SU-DHL-6 (cell line): ENCODE measurements at regions not wholly inside any gene's neighbourhood (a gene's known extent, or its start where the extent isn't known, plus 50 kb on each side); places are given as distances from the start of the nearest gene placed in this dataset.

ENCODE experiments used
- H2AFZ ChIP-seq: fragments of 200-600 bp; sonication (generic); 2 replicates; pipeline ENCODE4 v1.6.1; 2014; ENCODE audit warnings: low read depth, mild to moderate bottlenecking, moderate library complexity, mixed read lengths, antibody characterized with exemption, low read length; ENCODE audit not compliant: severe bottlenecking
- H3F3A ChIP-seq: fragments of 200-600 bp; shearing (Covaris generic); 2 replicates; pipeline ENCODE4 v1.6.0; 2016; ENCODE audit warnings: antibody characterized with exemption, mild to moderate bottlenecking; ENCODE audit not compliant: insufficient read depth
- H3K27ac ChIP-seq: fragments of 200-600 bp; sonication (generic); 2 replicates; pipeline ENCODE4 v1.5.1; 2016; ENCODE audit warnings: low read depth, mild to moderate bottlenecking, low read length, moderate library complexity, mixed read lengths
- H3K27me3 ChIP-seq: fragments of 200-600 bp; sonication (generic), shearing (Covaris generic); 2 replicates; pipeline ENCODE4 v1.6.0; 2014; ENCODE audit warnings: mild to moderate bottlenecking, low read length
- H3K36me3 ChIP-seq: fragments of 200-600 bp; sonication (generic); 2 replicates; pipeline ENCODE4 v1.6.1; 2014; ENCODE audit warnings: mild to moderate bottlenecking, low read length, mixed read lengths
- H3K4me2 ChIP-seq: fragments of 300-600, 200-600 bp; shearing (Covaris generic), sonication (generic); 2 replicates; pipeline ENCODE4 v1.6.0; 2014; ENCODE audit warnings: low read length, low read depth, mild to moderate bottlenecking; ENCODE audit not compliant: poor library complexity, severe bottlenecking
- H3K4me3 ChIP-seq: fragments of 200-600 bp; sonication (generic); 2 replicates; pipeline ENCODE4 v1.5.1; 2014; ENCODE audit warnings: antibody characterized with exemption, low read length, mild to moderate bottlenecking, mixed read lengths; ENCODE audit not compliant: insufficient read depth, poor library complexity, severe bottlenecking
- H3K79me2 ChIP-seq: fragments of 200-600 bp; sonication (generic); 2 replicates; pipeline ENCODE4 v1.6.1; 2014; ENCODE audit warnings: mild to moderate bottlenecking, low read length, moderate library complexity; ENCODE audit not compliant: insufficient read depth
- H3K9ac ChIP-seq: fragments of 200-600 bp; sonication (generic); 2 replicates; pipeline ENCODE4 v1.7.0; 2014; ENCODE audit warnings: mild to moderate bottlenecking, low read length
- H3K9me2 ChIP-seq: fragments of 200-600 bp; sonication (generic); replicated peaks from 2 replicates; pipeline ENCODE4 v1.6.1; 2014; ENCODE audit warnings: low read length; ENCODE audit not compliant: insufficient read depth
- H3K9me3 ChIP-seq: fragments of 200-600 bp; sonication (generic); 2 replicates; pipeline ENCODE4 v1.6.1; 2014; ENCODE audit warnings: low read length, mixed read lengths; ENCODE audit not compliant: insufficient read depth
- H4K20me1 ChIP-seq: fragments of 200-600 bp; sonication (generic); 2 replicates; pipeline ENCODE4 v1.6.1; 2014; ENCODE audit warnings: low read depth, mild to moderate bottlenecking, antibody characterized with exemption, low read length, moderate library complexity, mixed read lengths
- CTCF ChIP-seq: fragments of 200-600 bp; sonication (generic); IDR thresholded peaks from one replicate; pipeline ENCODE4 v1.5.1; 2017; ENCODE audit warnings: antibody characterized with exemption, mild to moderate bottlenecking, low read length, moderate library complexity; ENCODE audit not compliant: insufficient read depth, poor library complexity, severe bottlenecking
- EZH2phosphoT487 ChIP-seq: fragments of 200-600 bp; sonication (generic), shearing (Covaris generic); conservative IDR thresholded peaks from 2 replicates; pipeline ENCODE4 v1.6.1; 2018; ENCODE audit warnings: mild to moderate bottlenecking, antibody characterized with exemption, low read length, moderate library complexity, mixed read lengths

GRCh38 chr15:36271048-36271447 lies 308.4 kb upstream of the CDIN1 start:
- Histone ChIP-seq H3K27ac (no peak overlapping the region), H3K9me3 (no peaks in the 10 kb centered on the region), H3K9me2 (no peaks in the 10 kb centered on the region), H3K9ac (no peak overlapping the region), H2AFZ (no peak overlapping the region), H3F3A (no peaks in the 10 kb centered on the region), H3K36me3 (no peaks in the 10 kb centered on the region), H3K27me3 (no peaks in the 10 kb centered on the region), H4K20me1 (no peaks in the 10 kb centered on the region), H3K4me2 (no peak overlapping the region), H3K79me2 (no peaks in the 10 kb centered on the region), H3K4me3 (no peak overlapping the region)
- TF ChIP-seq EZH2phosphoT487, result no peak
- no peak for TF ChIP-seq CTCF

- H3K9me2 ChIP-seq, result no peaks in the 10 kb centered on the region
- H4K20me1 ChIP-seq, result no peaks in the 10 kb centered on the region
- no peaks in the 10 kb centered on the region for H3F3A ChIP-seq
- no peak overlapping the region for H3K27ac ChIP-seq
- no peak overlapping the region for H3K9ac ChIP-seq
- no peak overlapping the region for H3K4me2 ChIP-seq
- H2AFZ ChIP-seq, result no peak overlapping the region
- no peak overlapping the region for H3K4me3 ChIP-seq
- H3K27me3 ChIP-seq, result no peaks in the 10 kb centered on the region
- TF ChIP-seq CTCF (no peak), EZH2phosphoT487 (no peak)
- no peaks in the 10 kb centered on the region; the same call in 1 of the 2 replicates for H3K9me3 ChIP-seq
- no peaks in the 10 kb centered on the region for H3K36me3 ChIP-seq
- no peaks in the 10 kb centered on the region for H3K79me2 ChIP-seq
Observed at GRCh38 chr15:36275656-36276055, 303.8 kb upstream of the CDIN1 start.

- no peak overlapping the region for H3K9ac ChIP-seq
- no peak overlapping the region for H3K4me2 ChIP-seq
- H3F3A ChIP-seq, result no peaks in the 10 kb centered on the region
- no peak overlapping the region for H3K4me3 ChIP-seq
- H3K9me3 ChIP-seq, result no peaks in the 10 kb centered on the region; the same call in 1 of the 2 replicates
- H4K20me1 ChIP-seq, result no peaks in the 10 kb centered on the region
- H2AFZ ChIP-seq, result no peak overlapping the region
- H3K79me2 ChIP-seq, result no peaks in the 10 kb centered on the region
- no peaks in the 10 kb centered on the region for H3K27me3 ChIP-seq
- H3K27ac ChIP-seq, result no peak overlapping the region
- no peak for TF ChIP-seq CTCF
- TF ChIP-seq EZH2phosphoT487, result no peak
- no peaks in the 10 kb centered on the region for H3K9me2 ChIP-seq
- H3K36me3 ChIP-seq, result no peaks in the 10 kb centered on the region
Observed at GRCh38 chr15:36278219-36278618, 301.2 kb upstream of the CDIN1 start.
